DOHH2 (cell line): ENCODE measurements at regions not wholly inside any gene's neighbourhood (a gene's known extent, or its start where the extent isn't known, plus 50 kb on each side); places are given as distances from the start of the nearest gene placed in this dataset.

ENCODE experiments used
- H3F3A ChIP-seq: fragments of 200-600 bp; sonication (generic), shearing (Covaris generic); 2 replicates; pipeline ENCODE4 v1.6.0; 2016; ENCODE audit warnings: antibody characterized with exemption, mild to moderate bottlenecking; ENCODE audit not compliant: control insufficient read depth, insufficient read depth
- H3K27ac ChIP-seq: fragments of 200-600 bp; sonication (generic); 2 replicates; pipeline ENCODE4 v1.5.1; 2014; ENCODE audit warnings: low read depth, mild to moderate bottlenecking, low read length, moderate library complexity
- H3K27me3 ChIP-seq: fragments of 200-600 bp; sonication (generic); 2 replicates; pipeline ENCODE4 v1.6.1; 2014; ENCODE audit warnings: mild to moderate bottlenecking, low read length, mixed read lengths; ENCODE audit not compliant: control insufficient read depth
- H3K36me3 ChIP-seq: fragments of 200-600 bp; sonication (generic); 2 replicates; pipeline ENCODE4 v1.6.1; 2014; ENCODE audit warnings: mild to moderate bottlenecking, low read length, moderate library complexity, mixed read lengths; ENCODE audit not compliant: control insufficient read depth
- H3K4me1 ChIP-seq: fragments of 200-600 bp; sonication (generic); 2 replicates; pipeline ENCODE4 v1.6.1; 2014; ENCODE audit warnings: mild to moderate bottlenecking, low read length, mixed read lengths; ENCODE audit not compliant: control insufficient read depth
- H3K4me2 ChIP-seq: fragments of 200-600 bp; sonication (generic); 2 replicates; pipeline ENCODE4 v1.6.0; 2014; ENCODE audit warnings: mild to moderate bottlenecking, low read length, moderate library complexity
- H3K4me3 ChIP-seq: fragments of 200-600 bp; sonication (generic); 2 replicates; pipeline ENCODE4 v1.5.1; 2014; ENCODE audit warnings: mild to moderate bottlenecking, low read length, mixed read lengths
- H3K79me2 ChIP-seq: fragments of 200-600 bp; sonication (generic); 2 replicates; pipeline ENCODE4 v1.6.1; 2014; ENCODE audit warnings: mild to moderate bottlenecking, low read length, mixed read lengths; ENCODE audit not compliant: control insufficient read depth
- H3K9me2 ChIP-seq: fragments of 200-600 bp; sonication (generic); replicated peaks from 2 replicates; pipeline ENCODE4 v1.6.1; 2014; ENCODE audit warnings: mild to moderate bottlenecking, low read length, mixed read lengths; ENCODE audit not compliant: control insufficient read depth
- H3K9me3 ChIP-seq: fragments of 200-600 bp; sonication (generic); 2 replicates; pipeline ENCODE4 v1.6.1; 2014; ENCODE audit warnings: antibody characterized with exemption, low read length, mixed read lengths; ENCODE audit not compliant: control insufficient read depth, insufficient read depth
- H4K20me1 ChIP-seq: fragments of 200-600 bp; sonication (generic); 2 replicates; pipeline ENCODE4 v1.6.0; 2014; ENCODE audit warnings: low read depth, mild to moderate bottlenecking, antibody characterized with exemption, low read length, moderate library complexity; ENCODE audit not compliant: control insufficient read depth, insufficient read depth
- EZH2phosphoT487 ChIP-seq: fragments of 200-600 bp; sonication (generic); IDR thresholded peaks from 2 replicates; pipeline ENCODE4 v1.6.1; 2017; ENCODE audit warnings: borderline replicate concordance, mild to moderate bottlenecking, antibody characterized with exemption, low read length, moderate library complexity, mixed read lengths
- TF ChIP-seq, protein P1 (sequence below): fragments of 200-600 bp; sonication (generic); IDR thresholded peaks from one replicate; pipeline ENCODE4 v1.5.1; 2014; ENCODE audit warnings: antibody characterized with exemption, mild to moderate bottlenecking, low read depth, low read length; ENCODE audit not compliant: poor library complexity, severe bottlenecking

DNA sequence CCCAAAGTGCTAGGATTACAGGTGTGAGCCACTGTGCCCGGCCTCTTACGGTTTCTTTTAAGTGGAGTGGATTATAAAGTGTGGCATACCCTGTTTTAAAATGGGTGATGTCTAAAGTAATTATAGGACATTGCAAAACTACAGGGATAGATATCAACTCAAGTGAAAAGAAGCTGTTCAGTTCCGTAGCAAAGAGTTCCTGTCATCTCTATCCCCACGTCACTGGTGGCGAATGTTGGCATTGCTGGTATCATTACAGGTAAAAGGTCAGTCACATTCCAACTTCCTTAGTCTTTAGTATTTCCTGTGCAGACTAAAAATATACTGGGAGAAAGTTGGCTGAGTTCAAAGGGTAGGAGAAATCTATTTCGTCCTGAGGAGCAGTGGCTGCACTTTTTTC is 95.6 kb upstream of the SLC38A2 start:
- Histone ChIP-seq H3F3A (no peaks in the 10 kb centered on the region), H3K9me2 (no peaks in the 10 kb centered on the region), H3K4me3 (no peak overlapping the region), H3K9me3 (no peaks in the 10 kb centered on the region), H3K4me1 (no peaks in the 10 kb centered on the region), H4K20me1 (no peaks in the 10 kb centered on the region), H3K27me3 (no peaks in the 10 kb centered on the region), H3K79me2 (no peaks in the 10 kb centered on the region), H3K36me3 (no peaks in the 10 kb centered on the region), H3K27ac (no peak overlapping the region), H3K4me2 (no peak overlapping the region)
- TF ChIP-seq EZH2phosphoT487 = no peak
- TF ChIP-seq, protein P1, sequence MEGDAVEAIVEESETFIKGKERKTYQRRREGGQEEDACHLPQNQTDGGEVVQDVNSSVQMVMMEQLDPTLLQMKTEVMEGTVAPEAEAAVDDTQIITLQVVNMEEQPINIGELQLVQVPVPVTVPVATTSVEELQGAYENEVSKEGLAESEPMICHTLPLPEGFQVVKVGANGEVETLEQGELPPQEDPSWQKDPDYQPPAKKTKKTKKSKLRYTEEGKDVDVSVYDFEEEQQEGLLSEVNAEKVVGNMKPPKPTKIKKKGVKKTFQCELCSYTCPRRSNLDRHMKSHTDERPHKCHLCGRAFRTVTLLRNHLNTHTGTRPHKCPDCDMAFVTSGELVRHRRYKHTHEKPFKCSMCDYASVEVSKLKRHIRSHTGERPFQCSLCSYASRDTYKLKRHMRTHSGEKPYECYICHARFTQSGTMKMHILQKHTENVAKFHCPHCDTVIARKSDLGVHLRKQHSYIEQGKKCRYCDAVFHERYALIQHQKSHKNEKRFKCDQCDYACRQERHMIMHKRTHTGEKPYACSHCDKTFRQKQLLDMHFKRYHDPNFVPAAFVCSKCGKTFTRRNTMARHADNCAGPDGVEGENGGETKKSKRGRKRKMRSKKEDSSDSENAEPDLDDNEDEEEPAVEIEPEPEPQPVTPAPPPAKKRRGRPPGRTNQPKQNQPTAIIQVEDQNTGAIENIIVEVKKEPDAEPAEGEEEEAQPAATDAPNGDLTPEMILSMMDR = no peak

DNA sequence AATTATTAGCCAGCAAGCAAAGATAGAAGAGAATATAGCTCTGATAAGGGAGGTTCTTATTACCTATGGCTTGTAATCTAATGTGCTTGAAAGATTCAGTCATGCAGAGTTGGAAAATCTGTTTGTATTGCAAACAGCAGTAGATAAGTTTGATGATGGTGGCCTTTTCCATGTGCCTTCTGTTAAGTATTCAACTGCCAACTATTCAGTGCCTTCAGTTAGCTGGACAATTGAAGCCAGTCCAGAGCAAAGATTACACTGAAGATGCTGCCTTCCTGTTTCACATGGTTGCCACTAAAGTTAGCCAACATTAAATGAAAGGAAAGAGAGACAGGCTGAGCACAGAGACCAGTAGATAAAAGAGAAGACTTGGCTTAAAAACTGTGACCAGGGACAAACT is 92.7 kb upstream of the SLC38A2 start:
- H3K27me3 ChIP-seq = no peaks in the 10 kb centered on the region
- no peaks in the 10 kb centered on the region for H3K9me2 ChIP-seq
- no peak overlapping the region for H3K4me2 ChIP-seq
- TF ChIP-seq, protein P1 = no peak
- TF ChIP-seq EZH2phosphoT487 = no peak
- H3K9me3 ChIP-seq = no peaks in the 10 kb centered on the region
- no peaks in the 10 kb centered on the region for H3F3A ChIP-seq
- H3K4me1 ChIP-seq = no peaks in the 10 kb centered on the region
- no peaks in the 10 kb centered on the region for H4K20me1 ChIP-seq
- H3K27ac ChIP-seq = no peak overlapping the region
- no peaks in the 10 kb centered on the region for H3K36me3 ChIP-seq
- no peak overlapping the region for H3K4me3 ChIP-seq
- H3K79me2 ChIP-seq = no peaks in the 10 kb centered on the region

DNA sequence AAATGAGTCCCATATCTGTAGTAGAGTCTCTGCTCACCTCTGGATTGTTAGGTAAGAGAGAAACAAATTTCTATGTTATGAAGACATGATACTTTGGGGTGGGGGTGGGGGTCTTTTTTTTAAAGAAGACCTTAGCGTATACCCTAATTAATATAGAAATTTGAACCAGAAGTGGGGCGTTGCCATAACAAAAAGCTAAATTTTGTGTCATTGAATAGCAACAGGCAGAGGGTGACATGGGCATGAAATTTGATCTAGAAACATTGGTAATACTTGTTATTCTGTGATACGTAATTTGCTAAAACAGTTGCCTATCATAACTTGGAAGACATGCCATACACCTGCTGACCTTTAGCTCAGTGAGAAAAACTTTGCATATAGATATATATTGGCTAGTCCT is 92.3 kb upstream of the SLC38A2 start:
- Histone ChIP-seq H3K27me3 (no peaks in the 10 kb centered on the region), H3K4me1 (peaks cover 3% of the 10 kb centered on the region; the same call in 1 of the 2 replicates), H3K4me3 (no peak overlapping the region), H3K9me2 (no peaks in the 10 kb centered on the region), H3K27ac (no peak overlapping the region), H3K79me2 (no peaks in the 10 kb centered on the region), H4K20me1 (no peaks in the 10 kb centered on the region), H3K9me3 (no peaks in the 10 kb centered on the region), H3F3A (no peaks in the 10 kb centered on the region), H3K36me3 (no peaks in the 10 kb centered on the region), H3K4me2 (no peak overlapping the region)
- no peak for TF ChIP-seq EZH2phosphoT487
- TF ChIP-seq, protein P1 = no peak
